Erythroblast (primary cell): ENCODE measurements at regions not wholly inside any gene's neighbourhood (a gene's known extent, or its start where the extent isn't known, plus 50 kb on each side); places are given as distances from the start of the nearest gene placed in this dataset.

ENCODE experiments used
- GATA1 ChIP-seq: IDR thresholded peaks from 2 replicates; pipeline ENCODE4 v1.6.1; 2011; ENCODE audit warnings: low read depth, mild to moderate bottlenecking, control low read depth, low read length, moderate library complexity
- POLR2A ChIP-seq: IDR thresholded peaks from 2 replicates; pipeline ENCODE4 v1.6.1; 2011; ENCODE audit warnings: mild to moderate bottlenecking, low read length

DNA sequence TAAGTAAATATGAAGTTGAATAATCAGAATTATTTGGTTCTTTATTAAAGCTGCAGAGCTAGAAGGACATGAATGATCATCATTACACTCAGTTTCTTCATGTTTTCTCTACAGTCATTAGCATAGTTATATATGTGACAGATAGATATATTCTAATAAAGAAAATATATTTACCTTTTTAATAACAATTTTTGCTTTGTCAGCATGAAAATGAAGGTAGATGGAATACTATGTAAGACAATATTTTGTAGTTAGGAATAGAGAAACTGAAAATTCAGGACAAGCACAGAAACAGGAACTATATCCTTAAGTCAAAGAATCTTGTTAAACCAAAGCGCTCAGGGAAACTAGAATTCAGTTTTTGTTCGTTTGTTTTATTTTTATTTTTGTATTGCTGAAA is 649.9 kb upstream of the NRXN1 start:
- TF ChIP-seq POLR2A (no peak), GATA1 (no peak)
